GM12878 (cell line): ENCODE measurements at regions not wholly inside any gene's neighbourhood (a gene's known extent, or its start where the extent isn't known, plus 50 kb on each side); places are given as distances from the start of the nearest gene placed in this dataset.

Experiments used
- CREB1 ChIP-seq: IDR thresholded peaks from 2 replicates; pipeline ENCODE4 v1.6.1; 2012; ENCODE audit warnings: low read depth, mild to moderate bottlenecking, inconsistent platforms
- GATAD2B ChIP-seq: fragments of 450-650 bp; conservative IDR thresholded peaks from 2 replicates; pipeline ENCODE4 v1.6.1; 2017; ENCODE audit warnings: low read depth, mild to moderate bottlenecking, moderate library complexity
- NFYA ChIP-seq: IDR thresholded peaks from 2 replicates; pipeline ENCODE4 v1.6.1; 2011; ENCODE audit warnings: low read depth, mild to moderate bottlenecking, low read length, improper control_type of control experiment, borderline replicate concordance
- SIN3A ChIP-seq: IDR thresholded peaks from 2 replicates; pipeline ENCODE4 v1.6.1; 2012; ENCODE audit warnings: low read depth, low read length, improper control_type of control experiment
- SP1 ChIP-seq: IDR thresholded peaks from one replicate; pipeline ENCODE4 v1.6.1; 2011; ENCODE audit warnings: low read depth, low read length
- TF ChIP-seq, protein P1 (sequence below): IDR thresholded peaks from 2 replicates; pipeline ENCODE4 v1.6.1; 2012; ENCODE audit warnings: low read depth, low read length, improper control_type of control experiment
- TF ChIP-seq, protein P2 (sequence below), 3 experiments: IDR thresholded peaks in 2 of 3; conservative IDR thresholded peaks in 1 of 3; 2 replicates each; pipeline ENCODE4 v1.5.1; 2011; ENCODE audit warnings: low read depth in 3 of 3, low read length in 3 of 3, mild to moderate bottlenecking in 3 of 3, control low read depth in 2 of 3, moderate library complexity in 2 of 3, inconsistent platforms in 1 of 3, mixed read lengths in 1 of 3; ENCODE audit not compliant: control insufficient read depth in 2 of 3, insufficient read depth in 1 of 3; ENCODE audit errors: extremely low read depth in 1 of 3
- TF ChIP-seq, protein P3 (sequence below): fragments of 450-650 bp; formaldehyde crosslinking; IDR thresholded peaks from 2 replicates; pipeline ENCODE4 v1.5.0; 2022; ENCODE audit warnings: mild to moderate bottlenecking, missing genetic modification characterization
- TF ChIP-seq, protein P4 (sequence below): fragments of 450-650 bp; IDR thresholded peaks from 2 replicates; pipeline ENCODE4 v1.6.1; 2017; ENCODE audit warnings: mild to moderate bottlenecking, low read depth, inconsistent platforms; ENCODE audit not compliant: poor library complexity, severe bottlenecking

DNA sequence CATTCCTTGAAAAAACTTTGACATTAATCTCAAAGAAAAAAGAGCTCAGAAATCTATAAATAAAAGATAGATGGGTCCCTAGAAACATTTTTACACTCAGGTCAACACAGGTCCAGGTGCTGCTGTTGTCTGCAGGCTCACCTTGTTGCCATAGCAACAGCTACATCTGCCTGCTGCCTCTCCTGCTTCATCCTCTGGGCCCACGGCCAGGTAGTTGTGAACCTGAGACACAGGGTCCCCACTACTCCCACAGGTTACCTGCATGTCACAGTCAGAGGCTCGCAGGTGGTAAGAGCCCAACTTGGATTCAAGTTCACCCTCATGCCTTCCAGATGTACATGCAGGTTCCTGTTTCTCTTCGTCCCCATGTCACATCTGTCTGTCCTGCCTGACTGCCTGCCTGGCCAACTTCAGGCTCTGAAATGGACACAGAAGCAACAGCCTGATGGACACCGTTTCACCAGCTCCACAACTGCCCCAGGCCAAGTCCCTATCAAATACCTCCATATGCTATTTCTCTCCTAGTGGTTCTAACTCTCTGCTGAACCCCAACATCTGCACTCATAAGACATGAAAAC lies 88.3 kb upstream of the SALL3 start:
- TF ChIP-seq SP1 (no peak), NFYA (no peak), CREB1 (no peak), GATAD2B (no peak), SIN3A (no peak)
- TF ChIP-seq, protein P1, sequence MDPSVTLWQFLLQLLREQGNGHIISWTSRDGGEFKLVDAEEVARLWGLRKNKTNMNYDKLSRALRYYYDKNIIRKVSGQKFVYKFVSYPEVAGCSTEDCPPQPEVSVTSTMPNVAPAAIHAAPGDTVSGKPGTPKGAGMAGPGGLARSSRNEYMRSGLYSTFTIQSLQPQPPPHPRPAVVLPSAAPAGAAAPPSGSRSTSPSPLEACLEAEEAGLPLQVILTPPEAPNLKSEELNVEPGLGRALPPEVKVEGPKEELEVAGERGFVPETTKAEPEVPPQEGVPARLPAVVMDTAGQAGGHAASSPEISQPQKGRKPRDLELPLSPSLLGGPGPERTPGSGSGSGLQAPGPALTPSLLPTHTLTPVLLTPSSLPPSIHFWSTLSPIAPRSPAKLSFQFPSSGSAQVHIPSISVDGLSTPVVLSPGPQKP: no peak
- TF ChIP-seq, protein P2, sequence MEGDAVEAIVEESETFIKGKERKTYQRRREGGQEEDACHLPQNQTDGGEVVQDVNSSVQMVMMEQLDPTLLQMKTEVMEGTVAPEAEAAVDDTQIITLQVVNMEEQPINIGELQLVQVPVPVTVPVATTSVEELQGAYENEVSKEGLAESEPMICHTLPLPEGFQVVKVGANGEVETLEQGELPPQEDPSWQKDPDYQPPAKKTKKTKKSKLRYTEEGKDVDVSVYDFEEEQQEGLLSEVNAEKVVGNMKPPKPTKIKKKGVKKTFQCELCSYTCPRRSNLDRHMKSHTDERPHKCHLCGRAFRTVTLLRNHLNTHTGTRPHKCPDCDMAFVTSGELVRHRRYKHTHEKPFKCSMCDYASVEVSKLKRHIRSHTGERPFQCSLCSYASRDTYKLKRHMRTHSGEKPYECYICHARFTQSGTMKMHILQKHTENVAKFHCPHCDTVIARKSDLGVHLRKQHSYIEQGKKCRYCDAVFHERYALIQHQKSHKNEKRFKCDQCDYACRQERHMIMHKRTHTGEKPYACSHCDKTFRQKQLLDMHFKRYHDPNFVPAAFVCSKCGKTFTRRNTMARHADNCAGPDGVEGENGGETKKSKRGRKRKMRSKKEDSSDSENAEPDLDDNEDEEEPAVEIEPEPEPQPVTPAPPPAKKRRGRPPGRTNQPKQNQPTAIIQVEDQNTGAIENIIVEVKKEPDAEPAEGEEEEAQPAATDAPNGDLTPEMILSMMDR (IDR thresholded peaks at IDR 0.05 in 2 of 3, conservative IDR thresholded peaks at IDR 0.05 in 1 of 3; ENCODE audit: control insufficient read depth in 2 of 3, extremely low read depth in 1 of 3, insufficient read depth in 1 of 3, low read depth in 3 of 3, low read length in 3 of 3): no peak
- TF ChIP-seq, protein P3, sequence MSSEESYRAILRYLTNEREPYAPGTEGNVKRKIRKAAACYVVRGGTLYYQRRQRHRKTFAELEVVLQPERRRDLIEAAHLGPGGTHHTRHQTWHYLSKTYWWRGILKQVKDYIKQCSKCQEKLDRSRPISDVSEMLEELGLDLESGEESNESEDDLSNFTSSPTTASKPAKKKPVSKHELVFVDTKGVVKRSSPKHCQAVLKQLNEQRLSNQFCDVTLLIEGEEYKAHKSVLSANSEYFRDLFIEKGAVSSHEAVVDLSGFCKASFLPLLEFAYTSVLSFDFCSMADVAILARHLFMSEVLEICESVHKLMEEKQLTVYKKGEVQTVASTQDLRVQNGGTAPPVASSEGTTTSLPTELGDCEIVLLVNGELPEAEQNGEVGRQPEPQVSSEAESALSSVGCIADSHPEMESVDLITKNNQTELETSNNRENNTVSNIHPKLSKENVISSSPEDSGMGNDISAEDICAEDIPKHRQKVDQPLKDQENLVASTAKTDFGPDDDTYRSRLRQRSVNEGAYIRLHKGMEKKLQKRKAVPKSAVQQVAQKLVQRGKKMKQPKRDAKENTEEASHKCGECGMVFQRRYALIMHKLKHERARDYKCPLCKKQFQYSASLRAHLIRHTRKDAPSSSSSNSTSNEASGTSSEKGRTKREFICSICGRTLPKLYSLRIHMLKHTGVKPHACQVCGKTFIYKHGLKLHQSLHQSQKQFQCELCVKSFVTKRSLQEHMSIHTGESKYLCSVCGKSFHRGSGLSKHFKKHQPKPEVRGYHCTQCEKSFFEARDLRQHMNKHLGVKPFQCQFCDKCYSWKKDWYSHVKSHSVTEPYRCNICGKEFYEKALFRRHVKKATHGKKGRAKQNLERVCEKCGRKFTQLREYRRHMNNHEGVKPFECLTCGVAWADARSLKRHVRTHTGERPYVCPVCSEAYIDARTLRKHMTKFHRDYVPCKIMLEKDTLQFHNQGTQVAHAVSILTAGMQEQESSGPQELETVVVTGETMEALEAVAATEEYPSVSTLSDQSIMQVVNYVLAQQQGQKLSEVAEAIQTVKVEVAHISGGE (CRISPR knock-in tag): no peak
- TF ChIP-seq, protein P4, sequence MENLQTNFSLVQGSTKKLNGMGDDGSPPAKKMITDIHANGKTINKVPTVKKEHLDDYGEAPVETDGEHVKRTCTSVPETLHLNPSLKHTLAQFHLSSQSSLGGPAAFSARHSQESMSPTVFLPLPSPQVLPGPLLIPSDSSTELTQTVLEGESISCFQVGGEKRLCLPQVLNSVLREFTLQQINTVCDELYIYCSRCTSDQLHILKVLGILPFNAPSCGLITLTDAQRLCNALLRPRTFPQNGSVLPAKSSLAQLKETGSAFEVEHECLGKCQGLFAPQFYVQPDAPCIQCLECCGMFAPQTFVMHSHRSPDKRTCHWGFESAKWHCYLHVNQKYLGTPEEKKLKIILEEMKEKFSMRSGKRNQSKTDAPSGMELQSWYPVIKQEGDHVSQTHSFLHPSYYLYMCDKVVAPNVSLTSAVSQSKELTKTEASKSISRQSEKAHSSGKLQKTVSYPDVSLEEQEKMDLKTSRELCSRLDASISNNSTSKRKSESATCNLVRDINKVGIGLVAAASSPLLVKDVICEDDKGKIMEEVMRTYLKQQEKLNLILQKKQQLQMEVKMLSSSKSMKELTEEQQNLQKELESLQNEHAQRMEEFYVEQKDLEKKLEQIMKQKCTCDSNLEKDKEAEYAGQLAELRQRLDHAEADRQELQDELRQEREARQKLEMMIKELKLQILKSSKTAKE: no peak
